PC-9 (cell line): ENCODE measurements at regions not wholly inside any gene's neighbourhood (a gene's known extent, or its start where the extent isn't known, plus 50 kb on each side); places are given as distances from the start of the nearest gene placed in this dataset.

ENCODE experiments used
- BruUV-seq: library from RNA; stranded (reverse); fragments of 400-500 nt; replicated peaks from 2 replicates; lab custom pipeline; 2021; lab: Mats Ljungman, UMichigan
- CTCF ChIA-PET: fragments of 300-600 bp; sonication (Branson Sonifier 250); formaldehyde crosslinking; loops from one replicate; lab custom pipeline; 2022; ENCODE audit warnings: antibody characterized with exemption; lab: Charles Lee
- POLR2A ChIA-PET: fragments of 300-600 bp; sonication (Branson Sonifier 250); formaldehyde crosslinking; loops from one replicate; lab custom pipeline; 2022; ENCODE audit warnings: antibody characterized with exemption; ENCODE audit not compliant: unreplicated experiment; lab: Charles Lee
- DNase-seq, 2 experiments: peaks; one replicate each; pipeline versions ENCODE4 v3.0.0 to v3.0.0-alpha.2; 2015 to 2022; ENCODE audit warnings: mixed read lengths in 1 of 2
- H2AFZ ChIP-seq: fragments of 200-600 bp; sonication (generic); 2 replicates; pipeline ENCODE4 v1.8.1; 2017; ENCODE audit warnings: antibody characterized with exemption
- H3F3A ChIP-seq: fragments of 200-600 bp; sonication (generic); 2 replicates; pipeline ENCODE4 v1.8.1; 2017; ENCODE audit warnings: antibody characterized with exemption, mild to moderate bottlenecking, low read depth; ENCODE audit not compliant: insufficient read depth
- H3K27ac ChIP-seq: fragments of 200-600 bp; sonication (generic); 2 replicates; pipeline ENCODE4 v1.6.1; 2016; ENCODE audit warnings: mixed run types
- H3K27me3 ChIP-seq: fragments of 200-600 bp; sonication (generic); 2 replicates; pipeline ENCODE4 v1.6.1; 2016; ENCODE audit warnings: low read depth, mixed run types; ENCODE audit not compliant: insufficient read depth
- H3K36me3 ChIP-seq: fragments of 200-600 bp; sonication (generic); 2 replicates; pipeline ENCODE4 v1.6.1; 2016; ENCODE audit warnings: low read depth, mixed run types
- H3K4me1 ChIP-seq: fragments of 200-600 bp; sonication (generic); replicated peaks from 2 replicates; pipeline ENCODE4 v1.6.1; 2016; ENCODE audit warnings: mixed run types; ENCODE audit not compliant: insufficient read depth
- H3K4me2 ChIP-seq: fragments of 200-600 bp; sonication (generic); 2 replicates; pipeline ENCODE4 v1.6.1; 2017; ENCODE audit warnings: mixed run types
- H3K4me3 ChIP-seq: fragments of 200-600 bp; sonication (generic); 2 replicates; pipeline ENCODE4 v1.6.1; 2016; ENCODE audit warnings: mixed run types
- H3K79me2 ChIP-seq: fragments of 200-600 bp; sonication (generic); 2 replicates; pipeline ENCODE4 v1.6.1; 2017; ENCODE audit warnings: low read depth, mixed run types
- H3K9me2 ChIP-seq: fragments of 200-600 bp; sonication (generic); 2 replicates; pipeline ENCODE4 v1.8.1; 2017; ENCODE audit warnings: mild to moderate bottlenecking; ENCODE audit not compliant: insufficient read depth
- H3K9me3 ChIP-seq: fragments of 200-600 bp; sonication (generic); 2 replicates; pipeline ENCODE4 v1.8.1; 2016; ENCODE audit warnings: low read depth; ENCODE audit not compliant: insufficient read depth
- H4K20me1 ChIP-seq: fragments of 200-600 bp; sonication (generic); 2 replicates; pipeline ENCODE4 v1.8.1; 2017; ENCODE audit not compliant: insufficient read depth
- CTCF ChIP-seq: fragments of 200-600 bp; sonication (generic); conservative IDR thresholded peaks from 2 replicates; pipeline ENCODE4 v1.6.1; 2017; ENCODE audit warnings: mixed run types, antibody characterized with exemption, mild to moderate bottlenecking, moderate library complexity
- EZH2 ChIP-seq: fragments of 200-600 bp; sonication (generic); IDR thresholded peaks from 2 replicates; pipeline ENCODE4 v1.8.0; 2017; ENCODE audit warnings: antibody characterized with exemption, low read depth
- intact Hi-C: fragments of 100-400 bp; cut with micrococcal nuclease; formaldehyde crosslinking; loops from one replicate; pipeline ENCODE4 v1.10.0; 2022; ENCODE audit not compliant: unreplicated experiment

- Histone ChIP-seq H4K20me1 (no peaks in the 10 kb centered on the region), H3K4me2 (no peak overlapping the region), H3K9me2 (no peaks in the 10 kb centered on the region), H3K9me3 (no peaks in the 10 kb centered on the region), H3K79me2 (no peaks in the 10 kb centered on the region), H3K4me3 (no peak overlapping the region), H3K36me3 (no peaks in the 10 kb centered on the region), H3K27ac (no peak overlapping the region), H3K4me1 (no peaks in the 10 kb centered on the region), H2AFZ (no peak overlapping the region), H3F3A (no peaks in the 10 kb centered on the region), H3K27me3 (no peaks in the 10 kb centered on the region)
- no peak for TF ChIP-seq CTCF
- TF ChIP-seq EZH2, result no peak
- ChIA-PET CTCF (no interaction called here), POLR2A (no interaction called here)
- intact Hi-C loops, result no loop called here
- no TSS peak for BruUV-seq
- no peak for DNase-seq
These were observed 828.3 kb upstream of the PIK3C3 start for GRCh38 chr18:41126541-41127235.

GRCh38 chr18:41121116-41121826, 833.8 kb upstream of the PIK3C3 start:
- no peaks in the 10 kb centered on the region for H3K9me2 ChIP-seq
- CTCF ChIA-PET, result interaction anchor here (0.8 kb wide), 1 partner anchor 547 kb away, joined by 3 read pairs; no protein-coding TSS in a partner anchor
- H3K79me2 ChIP-seq, result no peaks in the 10 kb centered on the region
- no peak for TF ChIP-seq EZH2
- no peak for TF ChIP-seq CTCF
- H3K9me3 ChIP-seq, result no peaks in the 10 kb centered on the region
- intact Hi-C loops, result no loop called here
- DNase-seq, result no peak
- no peak overlapping the region for H3K27ac ChIP-seq
- no peak overlapping the region for H3K4me2 ChIP-seq
- no peaks in the 10 kb centered on the region for H3K36me3 ChIP-seq
- H3K4me3 ChIP-seq, result no peak overlapping the region
- POLR2A ChIA-PET, result interaction anchor here (0.6 kb wide), 1 partner anchor 139 kb away, joined by 18 read pairs; no protein-coding TSS in a partner anchor
- no peak overlapping the region for H2AFZ ChIP-seq
- H3K27me3 ChIP-seq, result no peaks in the 10 kb centered on the region
- no peaks in the 10 kb centered on the region for H3F3A ChIP-seq
- H3K4me1 ChIP-seq, result no peaks in the 10 kb centered on the region
- no TSS peak for BruUV-seq
- no peaks in the 10 kb centered on the region for H4K20me1 ChIP-seq

- Histone ChIP-seq H4K20me1 (no peaks in the 10 kb centered on the region), H3K4me3 (no peak overlapping the region), H3K27ac (no peak overlapping the region), H2AFZ (no peak overlapping the region), H3F3A (no peaks in the 10 kb centered on the region), H3K36me3 (no peaks in the 10 kb centered on the region), H3K27me3 (no peaks in the 10 kb centered on the region), H3K4me1 (no peaks in the 10 kb centered on the region), H3K4me2 (no peak overlapping the region), H3K9me2 (no peaks in the 10 kb centered on the region), H3K79me2 (no peaks in the 10 kb centered on the region), H3K9me3 (no peaks in the 10 kb centered on the region)
- ChIA-PET CTCF (no interaction called here), POLR2A (no interaction called here)
- no peak for DNase-seq
- TF ChIP-seq CTCF, result no peak
- intact Hi-C loops, result no loop called here
- no TSS peak for BruUV-seq
These were observed 836.0 kb upstream of the PIK3C3 start for GRCh38 chr18:41119031-41119430.
